Smooth muscle cell (in vitro differentiated cells): ENCODE measurements at regions not wholly inside any gene's neighbourhood (a gene's known extent, or its start where the extent isn't known, plus 50 kb on each side); places are given as distances from the start of the nearest gene placed in this dataset.

ENCODE experiments used
- DNase-seq: peaks from one replicate; lab custom pipeline; 2025; ENCODE audit not compliant: unreplicated experiment; lab: John Stamatoyannopoulos, UW
- H2AFZ ChIP-seq: fragments of 200-600 bp; sonication (generic); 2 replicates; pipeline ENCODE4 v1.6.0; 2016; ENCODE audit warnings: antibody characterized with exemption, low read depth, mild to moderate bottlenecking
- H3F3A ChIP-seq: fragments of 200-600 bp; sonication (generic); 2 replicates; pipeline ENCODE4 v1.6.0; 2017; ENCODE audit warnings: antibody characterized with exemption, low read depth
- H3K27ac ChIP-seq: fragments of 200-600 bp; sonication (generic); 2 replicates; pipeline ENCODE4 v1.5.1; 2016; ENCODE audit warnings: low read depth, mild to moderate bottlenecking
- H3K27me3 ChIP-seq: fragments of 200-600 bp; sonication (generic); 2 replicates; pipeline ENCODE4 v1.6.1; 2016; ENCODE audit warnings: low read depth, mild to moderate bottlenecking
- H3K36me3 ChIP-seq: fragments of 200-600 bp; sonication (generic); 2 replicates; pipeline ENCODE4 v1.5.1; 2016; ENCODE audit warnings: low read depth
- H3K4me1 ChIP-seq: fragments of 200-600 bp; sonication (generic); 2 replicates; pipeline ENCODE4 v1.5.1; 2016; ENCODE audit warnings: low read depth
- H3K4me2 ChIP-seq: fragments of 200-600 bp; sonication (generic); 2 replicates; pipeline ENCODE4 v1.6.0; 2016; ENCODE audit warnings: mild to moderate bottlenecking
- H3K4me3 ChIP-seq: fragments of 200-600 bp; sonication (generic); 2 replicates; pipeline ENCODE4 v1.5.1; 2016; ENCODE audit warnings: mild to moderate bottlenecking
- H3K79me2 ChIP-seq: fragments of 200-600 bp; sonication (generic); 2 replicates; pipeline ENCODE4 v1.6.0; 2016; ENCODE audit warnings: low read depth, mild to moderate bottlenecking
- H3K9ac ChIP-seq: fragments of 200-600 bp; sonication (generic); 2 replicates; pipeline ENCODE4 v1.6.0; 2016; ENCODE audit warnings: low read depth
- H3K9me3 ChIP-seq: fragments of 200-600 bp; sonication (generic); replicated peaks from 2 replicates; pipeline ENCODE4 v1.5.1; 2016; ENCODE audit warnings: low read depth
- H4K20me1 ChIP-seq: fragments of 200-600 bp; sonication (generic); 2 replicates; pipeline ENCODE4 v1.6.0; 2016; ENCODE audit warnings: low read depth
- CTCF ChIP-seq: fragments of 200-600 bp; sonication (generic); IDR thresholded peaks from 2 replicates; pipeline ENCODE4 v1.5.1; 2017; ENCODE audit warnings: borderline replicate concordance, mild to moderate bottlenecking, antibody characterized with exemption; ENCODE audit not compliant: insufficient read depth, poor library complexity, severe bottlenecking
- WGBS: methylation state at CpG from one replicate; pipeline ENCODE4 v1.1.7; 2016; ENCODE audit warnings: low lambda C conversion rate; 5-methylcytosine and 5-hydroxymethylcytosine counted together

GRCh38 chr6:78487401-78487800, 379.9 kb upstream of the IRAK1BP1 start:
- no peaks in the 10 kb centered on the region for H4K20me1 ChIP-seq
- H3K27ac ChIP-seq = no peak overlapping the region
- no peak overlapping the region for H3K9ac ChIP-seq
- peaks cover 10% of the 10 kb centered on the region for H3K4me1 ChIP-seq
- no peaks in the 10 kb centered on the region for H3K9me3 ChIP-seq
- DNase-seq = no peak
- 65% methylated on average over 1 of the region's 1 CpG for WGBS
- peaks cover 4% of the 10 kb centered on the region for H3F3A ChIP-seq
- no peaks in the 10 kb centered on the region for H3K36me3 ChIP-seq
- no peaks in the 10 kb centered on the region for H3K79me2 ChIP-seq
- peak overlapping the region; percentile 3 for H3K4me2 ChIP-seq
- no peak overlapping the region for H2AFZ ChIP-seq
- no peak for TF ChIP-seq CTCF
- H3K27me3 ChIP-seq = no peaks in the 10 kb centered on the region
- no peak overlapping the region for H3K4me3 ChIP-seq

DNA sequence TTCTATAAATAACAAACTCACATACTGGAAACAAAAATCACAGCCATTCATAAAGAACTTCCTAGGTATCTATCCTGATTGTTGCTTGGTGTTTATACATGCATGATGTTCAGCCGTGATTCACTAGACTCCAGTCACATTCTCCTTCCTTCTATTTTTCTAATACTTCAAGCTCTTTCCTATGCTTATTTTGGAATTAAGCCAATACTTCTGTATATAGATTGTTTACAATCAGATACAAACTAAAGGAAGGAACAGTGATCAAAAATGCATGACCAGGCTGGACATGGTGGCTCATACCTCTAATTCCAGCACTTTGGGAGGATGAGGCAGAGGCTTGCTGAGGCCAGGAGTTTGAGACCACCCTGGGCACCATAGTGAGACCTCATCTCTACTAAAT, 377.5 kb upstream of the IRAK1BP1 start:
- Histone ChIP-seq H3K4me1 (no peaks in the 10 kb centered on the region), H3K9me3 (no peaks in the 10 kb centered on the region), H3K36me3 (no peaks in the 10 kb centered on the region), H3K9ac (no peak overlapping the region), H3K4me3 (no peak overlapping the region), H3K27me3 (no peaks in the 10 kb centered on the region), H3K27ac (no peak overlapping the region), H3K4me2 (no peak overlapping the region), H3K79me2 (no peaks in the 10 kb centered on the region), H4K20me1 (no peaks in the 10 kb centered on the region), H2AFZ (no peak overlapping the region), H3F3A (no peaks in the 10 kb centered on the region)
- 84% methylated on average over 1 of the region's 1 CpG for WGBS
- DNase-seq = no peak
- no peak for TF ChIP-seq CTCF

DNA sequence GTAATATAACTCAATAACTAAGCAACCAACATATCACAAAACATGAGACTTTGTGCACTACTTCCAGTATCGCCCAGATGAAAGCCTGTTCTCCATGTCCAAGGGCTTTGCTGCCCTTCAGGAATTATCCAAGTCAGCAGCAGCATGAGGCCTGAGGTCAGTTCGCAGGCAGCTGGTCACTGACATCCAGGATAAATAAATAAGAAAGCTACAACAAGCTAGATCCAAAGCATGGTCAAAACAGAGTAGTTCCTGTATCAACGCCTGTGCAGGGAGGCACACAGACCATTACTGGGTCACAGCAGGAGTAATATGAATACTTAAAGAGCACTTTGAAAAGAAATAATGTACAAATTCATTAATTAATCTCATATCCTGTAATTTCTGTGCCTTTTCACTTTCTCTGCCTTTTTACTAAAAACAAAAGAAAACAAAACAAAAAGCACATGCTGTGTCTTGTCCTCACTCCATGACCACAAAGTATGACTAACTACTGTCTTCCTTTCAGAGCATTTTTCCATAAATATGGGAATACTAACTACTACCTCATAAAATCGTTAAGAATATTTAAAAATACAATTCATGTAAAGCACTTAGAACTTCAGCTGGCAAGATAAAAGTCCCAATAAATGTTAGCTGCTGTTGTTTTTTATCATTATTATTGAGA, 374.9 kb upstream of the IRAK1BP1 start:
- no peak for DNase-seq
- no peak overlapping the region for H2AFZ ChIP-seq
- H3K36me3 ChIP-seq = no peaks in the 10 kb centered on the region
- H4K20me1 ChIP-seq = no peaks in the 10 kb centered on the region
- no peak overlapping the region for H3K4me3 ChIP-seq
- H3K79me2 ChIP-seq = no peaks in the 10 kb centered on the region
- no peak for TF ChIP-seq CTCF
- H3F3A ChIP-seq = no peaks in the 10 kb centered on the region
- H3K4me1 ChIP-seq = no peaks in the 10 kb centered on the region
- H3K9ac ChIP-seq = no peak overlapping the region
- H3K9me3 ChIP-seq = no peaks in the 10 kb centered on the region
- WGBS = 61% methylated on average over 4 of the region's 4 CpGs
- no peak overlapping the region for H3K27ac ChIP-seq
- H3K4me2 ChIP-seq = peak overlapping the region; percentile 5
- H3K27me3 ChIP-seq = no peaks in the 10 kb centered on the region
